Uterus (tissue), 2 donors: ENCODE measurements at regions not wholly inside any gene's neighbourhood (a gene's known extent, or its start where the extent isn't known, plus 50 kb on each side); places are given as distances from the start of the nearest gene placed in this dataset.

Experiments
- POLR2A ChIP-seq, 2 donors: fragments of 450-650 bp; IDR thresholded peaks; one replicate each; pipeline ENCODE4 v1.6.1; 2016; ENCODE audit warnings: antibody characterized with exemption in 2 of 2, mild to moderate bottlenecking in 1 of 2, moderate library complexity in 1 of 2
- TF ChIP-seq, protein P1 (sequence below), 4 experiments: fragments of 200-600 bp in 2 of 4; fragments of 450-650 bp in 2 of 4; sonication (generic) in 2 of 4; IDR thresholded peaks; one replicate each; pipeline ENCODE4 v1.5.1; 2016 to 2019; ENCODE audit warnings: antibody characterized with exemption in 4 of 4, mild to moderate bottlenecking in 2 of 4, moderate library complexity in 1 of 4

DNA sequence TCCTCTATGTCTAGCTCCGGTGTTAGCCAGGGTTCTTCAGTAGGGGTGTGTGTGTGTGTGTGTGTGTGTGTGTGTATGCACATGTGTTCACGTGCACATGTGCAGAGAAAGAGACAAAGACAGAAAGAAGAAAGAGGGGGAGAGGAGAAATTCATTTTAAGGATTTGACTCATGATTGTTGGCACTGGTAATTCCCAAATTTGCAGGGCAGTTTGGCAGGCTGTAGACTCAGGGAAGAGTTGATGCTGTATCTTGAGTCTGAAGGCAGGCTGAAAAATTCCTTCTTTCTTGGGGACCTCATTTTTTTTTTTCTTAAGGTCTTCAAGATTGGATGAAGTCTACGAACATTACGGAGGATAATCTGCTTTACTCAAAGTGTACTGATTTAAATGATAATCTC is 335.7 kb downstream of the NSG2 start:
- TF ChIP-seq, protein P1, sequence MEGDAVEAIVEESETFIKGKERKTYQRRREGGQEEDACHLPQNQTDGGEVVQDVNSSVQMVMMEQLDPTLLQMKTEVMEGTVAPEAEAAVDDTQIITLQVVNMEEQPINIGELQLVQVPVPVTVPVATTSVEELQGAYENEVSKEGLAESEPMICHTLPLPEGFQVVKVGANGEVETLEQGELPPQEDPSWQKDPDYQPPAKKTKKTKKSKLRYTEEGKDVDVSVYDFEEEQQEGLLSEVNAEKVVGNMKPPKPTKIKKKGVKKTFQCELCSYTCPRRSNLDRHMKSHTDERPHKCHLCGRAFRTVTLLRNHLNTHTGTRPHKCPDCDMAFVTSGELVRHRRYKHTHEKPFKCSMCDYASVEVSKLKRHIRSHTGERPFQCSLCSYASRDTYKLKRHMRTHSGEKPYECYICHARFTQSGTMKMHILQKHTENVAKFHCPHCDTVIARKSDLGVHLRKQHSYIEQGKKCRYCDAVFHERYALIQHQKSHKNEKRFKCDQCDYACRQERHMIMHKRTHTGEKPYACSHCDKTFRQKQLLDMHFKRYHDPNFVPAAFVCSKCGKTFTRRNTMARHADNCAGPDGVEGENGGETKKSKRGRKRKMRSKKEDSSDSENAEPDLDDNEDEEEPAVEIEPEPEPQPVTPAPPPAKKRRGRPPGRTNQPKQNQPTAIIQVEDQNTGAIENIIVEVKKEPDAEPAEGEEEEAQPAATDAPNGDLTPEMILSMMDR (IDR thresholded peaks at IDR 0.05): no peak
- no peak for TF ChIP-seq POLR2A (IDR thresholded peaks at IDR 0.05)
